A172 (cell line): ENCODE measurements at regions not wholly inside any gene's neighbourhood (a gene's known extent, or its start where the extent isn't known, plus 50 kb on each side); places are given as distances from the start of the nearest gene placed in this dataset.

Source experiments
- DNase-seq: peaks from one replicate; pipeline ENCODE4 v3.0.0-alpha.2; 2015; ENCODE audit warnings: low spot score

DNA sequence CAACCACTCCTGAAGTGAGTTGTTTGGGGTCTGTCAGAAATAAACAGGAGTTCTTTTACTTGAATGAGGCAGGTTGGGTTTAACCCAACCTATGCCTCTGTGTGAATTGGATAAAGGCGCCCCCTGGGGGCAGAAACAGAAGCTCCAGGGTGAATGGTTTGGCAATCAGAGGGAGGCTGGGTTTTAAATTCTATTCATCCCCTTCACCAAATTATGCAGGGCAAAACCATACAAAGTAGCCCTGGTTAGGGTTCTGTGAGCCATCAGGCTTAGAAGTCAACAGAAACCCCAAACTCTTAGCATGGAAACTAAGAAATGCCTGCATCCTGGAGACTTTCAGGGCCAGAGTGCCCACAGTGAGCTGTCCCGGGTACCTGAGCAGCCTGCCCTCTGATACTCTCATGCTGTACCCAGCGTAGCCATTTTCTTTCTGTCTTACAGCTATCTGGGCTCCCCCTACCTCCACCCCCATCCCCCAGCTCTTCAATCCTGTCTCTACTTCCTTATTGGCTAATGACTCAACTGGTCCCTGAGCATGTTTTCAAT, 241.5 kb downstream of the ICOS start:
- DNase-seq, result no peak

DNA sequence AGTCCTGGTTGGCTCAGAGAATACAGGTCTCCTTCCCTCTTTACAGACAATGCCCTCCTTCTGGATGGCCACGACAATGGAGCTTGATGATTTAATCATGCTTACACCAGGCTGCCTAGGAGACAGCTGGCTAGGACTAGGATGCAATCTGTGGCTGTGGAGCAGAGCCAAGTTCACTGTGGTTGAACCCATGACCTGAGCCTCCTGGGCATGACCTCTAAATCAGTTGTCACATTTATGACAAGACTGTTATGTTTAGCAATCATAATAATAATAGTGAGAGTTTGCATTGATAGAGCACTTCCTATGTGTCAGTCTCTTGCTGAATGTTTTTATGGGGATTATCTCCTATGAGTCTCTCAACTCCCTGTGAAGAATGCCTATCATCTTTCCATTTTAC, 244.1 kb downstream of the ICOS start:
- DNase-seq, result no peak

DNA sequence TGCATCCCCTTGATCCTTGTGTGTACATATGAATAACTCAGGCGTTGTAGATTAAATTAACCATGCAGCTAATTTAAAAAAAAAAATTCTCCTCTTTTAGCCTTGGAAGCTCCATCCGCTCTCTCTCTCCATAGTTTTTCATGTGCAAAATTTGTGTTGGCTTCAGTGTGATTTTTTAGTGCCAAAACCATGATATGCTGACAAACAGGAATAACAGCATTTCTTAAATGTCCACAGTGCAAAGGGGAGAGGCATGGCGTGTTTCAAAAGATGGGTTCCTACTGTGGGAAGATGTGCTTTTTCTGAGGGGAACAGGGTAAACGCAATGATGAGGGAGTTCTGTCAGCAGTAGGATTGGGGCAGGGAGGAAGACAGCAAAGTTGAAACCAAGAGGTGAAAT, 247.0 kb downstream of the ICOS start:
- DNase-seq, result no peak

DNA sequence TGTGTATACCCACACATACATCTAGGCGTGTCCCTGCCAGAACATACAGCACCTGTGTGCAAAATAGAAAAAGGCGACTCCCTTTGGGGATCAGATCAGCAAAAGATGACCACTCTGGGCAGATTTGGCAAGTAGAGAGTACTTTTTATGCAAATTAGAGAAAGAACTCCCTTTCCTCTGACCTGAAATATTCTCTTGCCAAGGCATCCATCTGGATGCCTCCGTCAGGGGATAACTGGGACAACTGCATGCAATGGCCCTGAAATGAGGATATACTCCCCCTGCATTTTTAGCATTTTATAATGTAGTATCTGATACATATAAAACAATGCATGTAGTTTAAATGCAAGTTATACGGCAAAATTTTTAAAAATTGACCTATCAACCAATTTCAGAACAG, 247.7 kb downstream of the ICOS start:
- no peak for DNase-seq

DNA sequence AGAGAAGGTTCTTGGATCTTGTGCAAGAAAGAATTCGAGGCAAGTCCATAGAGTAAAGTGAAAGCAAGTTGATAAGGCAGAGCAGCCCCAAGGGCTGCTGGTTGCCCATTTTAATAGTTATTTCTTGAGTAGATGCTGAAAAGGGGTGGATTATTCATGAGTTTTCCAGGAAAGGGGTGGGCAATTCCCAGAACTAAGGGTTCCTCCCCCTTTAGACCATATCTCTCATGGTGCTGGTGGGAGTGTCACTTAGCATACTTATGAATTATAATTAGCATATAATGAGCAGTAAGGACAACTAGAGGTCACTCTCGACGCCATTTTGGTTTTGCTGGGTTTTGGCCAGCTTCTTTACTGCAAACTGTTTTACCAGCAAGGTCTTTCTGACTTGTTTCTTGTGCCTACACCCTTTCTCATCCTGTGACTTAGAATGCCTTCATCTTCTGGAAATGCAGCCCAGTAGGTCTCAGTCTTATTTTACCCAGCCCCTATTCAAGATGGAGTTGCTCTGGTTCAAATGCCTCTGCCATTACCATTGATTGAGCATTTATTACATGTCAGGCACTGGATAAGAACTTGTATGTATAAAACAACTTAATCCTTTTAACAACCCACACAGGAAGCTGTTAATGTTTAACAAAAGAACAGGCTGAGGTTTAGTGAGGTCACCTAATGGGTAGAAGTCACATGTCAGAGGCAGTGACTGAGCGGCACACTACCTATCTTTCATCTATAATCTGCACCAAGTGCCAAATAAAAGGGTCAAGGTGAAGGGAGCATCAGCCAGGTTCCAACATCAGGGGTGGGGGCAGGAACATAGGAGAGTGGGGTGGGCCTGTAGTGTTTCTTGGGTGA, 250.9 kb downstream of the ICOS start:
- DNase-seq, result no peak

DNA sequence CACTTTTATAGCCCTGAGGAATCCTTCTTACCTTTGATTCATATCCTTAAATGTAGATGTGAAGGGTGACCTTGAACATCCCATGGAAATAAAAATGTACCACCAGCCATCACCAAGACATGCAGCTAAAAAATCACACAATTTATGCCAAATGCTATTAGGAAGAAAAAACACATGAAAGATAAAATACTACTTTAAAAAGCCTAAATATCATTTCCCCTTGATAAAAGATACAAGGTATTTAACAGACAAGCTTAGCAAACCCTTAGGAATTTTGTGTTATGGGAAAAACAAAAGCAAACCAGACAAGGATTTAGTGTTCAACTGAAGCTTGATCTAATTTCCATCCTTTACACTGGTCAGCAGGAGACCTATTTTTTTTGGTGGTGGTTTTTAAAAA, 255.0 kb downstream of the ICOS start:
- DNase-seq, result no peak

DNA sequence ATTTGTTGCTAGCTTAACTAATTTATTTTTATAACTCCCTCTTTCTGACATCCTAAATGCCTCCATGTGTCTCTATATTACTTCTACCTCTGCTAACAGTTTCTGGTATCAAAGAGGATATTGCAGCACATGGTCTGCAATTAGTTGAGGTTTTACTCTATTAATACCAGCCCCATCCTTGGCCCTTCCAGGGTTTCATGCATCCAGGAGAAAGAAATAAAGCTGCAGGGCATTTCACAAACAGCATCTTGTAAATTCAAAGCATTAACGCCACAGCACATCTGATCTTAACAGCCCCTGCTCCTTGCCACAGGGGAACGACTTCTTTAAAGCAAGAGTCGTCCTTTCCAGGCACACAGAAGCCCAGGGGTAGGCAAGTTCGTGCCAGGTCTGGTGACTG, 258.9 kb downstream of the ICOS start:
- DNase-seq, result no peak

DNA sequence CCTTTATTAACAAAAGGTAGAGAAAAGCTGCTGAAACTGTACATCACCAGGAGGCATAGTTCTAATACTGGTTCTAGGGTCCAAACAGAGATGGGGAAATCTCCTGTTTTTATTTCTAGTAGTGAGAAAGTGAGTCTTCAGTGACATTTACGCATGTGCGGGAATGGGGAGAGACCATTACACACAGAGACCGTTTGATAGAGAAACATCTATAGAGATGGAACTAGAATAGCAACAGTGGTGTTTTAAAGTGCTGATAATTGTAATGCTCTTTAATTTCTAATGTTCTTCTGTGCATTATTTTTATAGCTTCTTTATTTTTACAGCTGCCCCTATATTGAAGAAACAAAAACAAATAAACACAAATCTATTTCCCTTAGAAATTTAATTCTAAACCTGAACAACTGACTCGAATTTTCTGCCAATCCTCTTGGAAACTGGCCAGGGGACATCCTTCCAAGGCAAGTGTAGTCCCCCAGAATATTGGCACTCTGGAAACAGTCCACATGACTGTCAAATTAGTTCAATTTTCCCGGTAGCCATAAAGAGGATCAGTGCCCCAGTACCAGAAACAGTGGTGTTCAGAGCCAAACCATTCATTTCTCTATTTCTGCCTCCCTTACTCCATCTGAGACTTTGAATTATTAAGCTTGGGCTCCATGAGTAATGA, 260.9 kb downstream of the ICOS start:
- DNase-seq, result no peak

DNA sequence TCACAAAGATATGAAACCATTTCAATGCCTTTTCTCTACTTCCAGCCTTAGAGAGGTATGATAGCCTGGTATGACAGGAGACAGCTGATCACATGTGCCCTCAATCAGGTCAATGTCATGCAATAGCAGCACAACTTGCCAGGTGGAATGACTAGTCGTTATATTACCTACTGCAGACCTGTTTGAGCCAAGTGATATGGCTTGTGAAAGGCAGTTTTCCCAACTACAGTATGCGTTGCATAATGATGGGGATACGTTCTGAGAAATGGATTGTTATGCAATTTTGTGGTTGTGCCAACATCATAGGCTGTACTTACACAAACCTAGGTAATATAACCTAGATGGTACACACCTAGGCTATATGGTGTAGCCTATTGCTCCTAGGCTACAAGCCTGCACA, 262.8 kb downstream of the ICOS start:
- DNase-seq, result no peak

DNA sequence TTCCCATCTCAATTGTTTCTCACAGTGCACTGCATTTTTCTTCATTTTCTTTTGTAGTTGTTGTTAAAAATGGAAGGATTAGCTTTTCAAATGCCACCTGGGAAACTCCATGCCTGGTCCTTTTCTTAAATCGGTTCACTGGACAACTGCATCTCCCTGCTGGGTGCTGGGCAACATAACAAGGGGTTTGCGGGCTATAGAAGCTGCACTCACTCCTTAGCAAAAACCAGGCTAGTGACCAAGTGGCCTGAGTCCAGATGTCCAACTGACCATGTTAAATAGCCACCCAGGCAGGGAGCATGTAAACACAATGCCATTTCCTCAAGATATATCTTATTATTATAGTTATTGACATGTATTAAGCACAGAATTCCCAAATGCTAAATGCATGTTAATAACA, 264.9 kb downstream of the ICOS start:
- no peak for DNase-seq

DNA sequence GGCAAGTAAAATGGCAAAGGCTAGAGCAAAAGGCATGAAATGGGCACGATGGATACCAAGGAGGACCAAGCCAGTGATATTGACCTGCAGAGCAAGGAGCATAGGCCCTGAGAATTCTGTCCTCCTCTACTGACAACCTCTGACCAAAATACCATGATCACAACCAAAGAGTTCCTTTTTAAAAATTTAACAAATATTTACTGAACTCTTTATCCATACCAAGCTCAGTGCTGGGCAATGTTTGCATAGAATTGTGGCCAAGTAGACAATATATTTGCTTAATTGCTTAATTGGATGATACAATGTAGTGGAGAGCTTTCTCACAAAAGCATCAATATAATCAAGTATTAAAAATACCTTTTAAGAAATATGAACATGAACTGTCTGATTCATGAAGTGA, 265.7 kb downstream of the ICOS start:
- no peak for DNase-seq

DNA sequence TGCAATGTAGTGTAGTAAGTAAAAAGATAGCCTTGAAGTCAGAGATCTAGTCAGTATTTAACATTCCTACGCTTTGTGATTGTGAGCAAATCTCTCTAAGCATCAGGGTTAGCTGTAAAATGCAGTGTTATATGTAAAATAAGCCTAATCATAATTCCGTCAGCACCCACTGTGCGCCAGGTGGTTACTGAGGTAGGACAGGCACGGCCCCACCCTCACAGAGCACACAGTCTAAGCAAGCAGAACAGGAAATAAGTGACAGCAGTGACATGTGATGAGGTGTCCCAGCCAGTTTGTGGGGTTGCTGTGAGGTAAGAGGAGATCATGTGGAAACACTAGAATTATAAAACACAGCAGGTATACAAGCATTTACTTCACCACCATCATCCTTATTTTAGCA, 267.1 kb downstream of the ICOS start:
- no peak for DNase-seq

DNA sequence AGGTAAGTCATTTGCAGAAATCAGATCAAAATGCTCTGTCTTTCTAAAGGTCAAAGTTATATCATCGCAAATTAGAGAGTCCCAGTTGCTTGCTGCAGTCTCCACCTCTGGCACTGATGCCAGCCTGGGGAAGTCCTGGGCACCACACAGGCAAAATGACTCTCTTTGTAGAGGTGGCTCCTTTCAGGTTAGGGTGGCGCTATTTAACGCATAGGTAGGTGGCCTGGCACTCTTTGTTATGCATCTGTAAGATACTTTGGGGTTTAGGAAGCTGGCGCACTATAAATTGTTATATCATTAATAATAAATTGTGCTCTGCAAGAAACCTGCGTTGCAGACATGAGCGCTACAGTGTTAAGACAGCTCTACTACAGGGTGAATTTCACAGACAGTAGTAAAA, 268.5 kb downstream of the ICOS start:
- DNase-seq, result no peak

DNA sequence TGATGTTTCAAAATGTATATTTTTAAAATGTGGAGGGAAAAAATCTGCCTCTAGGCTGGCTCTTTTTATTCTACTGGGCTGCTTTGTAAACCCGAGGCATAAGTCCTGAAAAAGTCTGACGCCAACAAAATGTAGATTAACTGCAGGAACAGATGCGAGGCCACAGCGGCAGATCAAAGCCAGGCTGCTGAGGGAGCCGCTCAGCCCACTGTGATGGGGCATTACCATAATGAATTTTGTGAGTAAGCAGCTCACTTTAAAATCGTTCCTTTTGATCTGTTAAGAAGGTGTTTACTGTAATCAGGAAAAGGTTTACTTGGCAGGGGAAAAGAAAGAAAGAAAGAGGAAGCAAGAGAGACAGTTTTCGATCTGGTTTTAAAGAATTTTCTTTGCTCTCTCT, 269.0 kb downstream of the ICOS start:
- DNase-seq, result no peak

DNA sequence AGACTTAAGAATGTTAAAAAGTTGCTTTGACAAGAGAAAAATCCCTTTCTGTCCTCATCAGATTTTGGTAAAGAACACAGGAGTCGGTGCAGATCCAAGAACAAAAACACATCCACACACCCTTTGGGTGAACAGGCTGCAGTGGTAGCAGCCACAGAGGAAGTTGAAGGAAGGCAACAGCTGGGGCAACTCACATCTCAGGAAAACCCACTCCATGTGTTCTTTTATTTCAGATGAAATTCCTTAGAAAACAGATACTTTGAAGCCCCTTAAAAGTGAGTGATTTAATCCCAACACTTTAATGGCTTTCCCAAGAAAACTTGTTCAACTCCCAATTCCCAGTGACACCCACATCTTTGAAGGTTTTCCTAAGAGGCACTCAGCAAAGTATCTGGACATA, 271.3 kb downstream of the ICOS start:
- DNase-seq, result no peak

DNA sequence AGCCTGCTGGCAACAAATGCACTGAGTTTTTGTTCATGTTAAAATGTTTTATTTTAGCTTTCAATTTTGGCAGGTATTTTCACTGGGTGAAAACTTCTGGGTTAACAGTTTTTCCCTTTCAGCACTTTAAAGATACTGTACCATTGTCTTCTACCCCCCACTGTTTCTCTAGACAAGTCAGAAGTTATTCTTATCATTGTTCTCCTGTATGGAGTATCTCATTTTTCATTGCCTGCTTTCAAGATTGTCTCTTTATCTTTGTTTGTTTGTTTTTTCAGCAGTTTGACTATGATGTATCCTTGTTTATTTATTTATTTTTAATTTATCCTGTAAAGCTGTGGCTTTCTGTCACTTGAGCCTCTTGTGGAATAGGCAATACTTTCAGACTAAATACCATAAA, 277.0 kb downstream of the ICOS start:
- no peak for DNase-seq

DNA sequence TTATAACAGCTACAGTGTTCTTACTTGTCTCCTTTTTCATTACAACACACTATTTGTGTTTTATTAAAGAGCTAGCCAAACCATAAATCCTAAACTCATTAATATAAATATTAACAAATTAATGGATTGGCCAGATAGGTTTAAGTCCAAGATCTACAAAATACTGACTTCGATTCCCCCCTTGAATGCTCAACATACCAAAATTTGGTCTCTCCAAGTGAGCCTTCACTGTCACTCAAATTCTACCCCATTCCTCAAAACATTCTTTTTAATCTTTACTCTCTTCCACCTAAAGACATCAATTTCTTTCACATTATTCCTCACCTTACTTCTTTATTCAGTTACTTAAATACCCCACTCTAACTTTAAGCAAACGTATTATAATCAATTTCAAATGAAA, 281.5 kb downstream of the ICOS start:
- no peak for DNase-seq

DNA sequence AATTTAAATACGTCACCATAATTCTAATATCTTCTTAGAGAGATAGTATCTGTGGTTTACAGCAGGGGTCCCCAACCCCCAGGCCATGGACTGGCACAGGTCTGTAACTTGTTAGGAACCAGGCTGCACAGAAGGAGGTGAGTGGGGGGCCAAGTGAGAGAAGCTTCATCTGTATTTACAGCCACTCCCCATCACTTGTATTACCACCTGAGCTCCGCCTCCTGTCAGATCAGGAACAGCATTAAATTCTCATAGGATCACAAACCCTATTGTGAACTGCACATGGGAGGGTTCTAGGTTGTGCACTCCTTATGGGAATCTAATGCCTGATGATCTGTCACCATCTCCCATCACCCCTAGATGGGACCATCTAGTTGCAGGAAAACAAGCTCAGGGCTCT, 282.6 kb downstream of the ICOS start:
- DNase-seq, result no peak

DNA sequence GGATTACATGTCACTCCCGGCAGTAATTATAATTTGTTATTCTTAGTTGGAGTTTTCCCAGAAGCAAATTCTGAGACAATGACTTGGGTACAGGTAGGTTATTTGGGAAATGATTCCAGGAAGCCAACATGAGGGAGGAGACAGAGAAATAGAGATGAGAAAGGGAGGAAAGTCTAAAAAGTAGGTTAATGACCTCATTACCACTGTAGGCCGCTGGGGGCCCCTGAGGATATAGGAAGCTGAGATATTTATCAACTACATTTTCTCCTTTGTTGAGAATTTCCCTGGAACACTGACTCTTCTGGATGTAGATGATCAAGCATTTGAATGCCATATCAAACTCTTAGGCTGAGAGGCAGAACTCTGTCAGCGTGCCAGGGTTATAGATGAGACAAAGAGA, 284.3 kb downstream of the ICOS start:
- DNase-seq, result no peak

DNA sequence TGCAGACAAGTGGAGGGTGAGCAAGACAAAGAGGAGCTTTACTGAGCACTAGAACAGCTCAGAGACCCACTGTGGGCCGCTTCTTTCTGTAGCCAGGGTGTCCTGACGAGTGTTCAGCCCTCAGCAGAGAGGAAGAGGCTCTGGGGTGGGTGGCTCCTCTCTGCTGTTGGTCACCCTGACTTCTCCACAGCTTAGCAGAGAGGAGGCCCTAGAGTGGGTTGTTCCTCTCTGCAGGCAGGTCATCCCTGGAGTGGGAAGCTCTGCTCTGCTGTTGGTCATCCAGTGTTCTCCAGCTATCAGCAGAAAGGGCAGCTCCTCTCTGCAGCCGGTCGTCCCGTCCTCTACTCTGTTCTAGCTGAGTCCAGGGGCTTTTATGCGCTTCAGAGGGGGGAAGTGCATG, 286.5 kb downstream of the ICOS start:
- no peak for DNase-seq

DNA sequence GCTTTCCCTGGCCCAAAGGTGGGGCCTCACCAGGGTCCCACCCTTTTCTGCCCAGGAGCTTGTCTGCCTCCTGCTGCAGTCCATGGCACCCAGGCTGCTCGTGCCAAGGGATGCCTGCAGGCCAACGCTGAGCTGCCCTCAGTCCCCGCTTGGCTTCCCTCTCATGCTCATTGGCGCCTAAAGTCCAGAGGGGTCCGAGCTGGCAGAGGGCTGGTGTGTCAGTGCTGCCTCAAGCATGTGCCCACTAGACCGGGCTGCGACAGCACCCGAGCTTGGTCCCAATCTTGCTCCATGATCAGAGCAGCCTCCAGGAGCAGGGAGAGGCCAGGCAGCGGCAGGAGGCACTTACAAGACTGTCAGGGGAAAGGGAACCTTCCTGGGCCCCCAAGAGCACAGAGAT, 287.0 kb downstream of the ICOS start:
- no peak for DNase-seq

DNA sequence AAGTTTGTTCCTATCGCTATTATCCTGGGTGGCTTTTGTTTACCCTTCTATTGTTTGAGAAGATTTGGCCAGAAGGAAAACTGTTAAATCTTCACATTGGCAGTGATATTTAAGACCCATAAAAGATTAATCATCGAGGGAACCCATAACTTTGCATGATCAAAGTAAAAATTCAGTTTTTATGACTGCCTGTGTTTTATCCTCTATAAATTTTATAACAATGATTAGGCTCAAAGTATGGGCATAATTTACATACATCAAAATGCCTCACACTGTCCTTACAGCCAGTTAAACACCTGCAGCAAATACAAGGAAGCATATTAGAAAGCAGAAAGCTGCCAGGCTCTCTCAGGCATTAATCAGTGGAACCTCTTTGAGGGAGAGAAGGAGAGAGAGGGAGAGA, 289.1 kb downstream of the ICOS start:
- DNase-seq, result no peak

DNA sequence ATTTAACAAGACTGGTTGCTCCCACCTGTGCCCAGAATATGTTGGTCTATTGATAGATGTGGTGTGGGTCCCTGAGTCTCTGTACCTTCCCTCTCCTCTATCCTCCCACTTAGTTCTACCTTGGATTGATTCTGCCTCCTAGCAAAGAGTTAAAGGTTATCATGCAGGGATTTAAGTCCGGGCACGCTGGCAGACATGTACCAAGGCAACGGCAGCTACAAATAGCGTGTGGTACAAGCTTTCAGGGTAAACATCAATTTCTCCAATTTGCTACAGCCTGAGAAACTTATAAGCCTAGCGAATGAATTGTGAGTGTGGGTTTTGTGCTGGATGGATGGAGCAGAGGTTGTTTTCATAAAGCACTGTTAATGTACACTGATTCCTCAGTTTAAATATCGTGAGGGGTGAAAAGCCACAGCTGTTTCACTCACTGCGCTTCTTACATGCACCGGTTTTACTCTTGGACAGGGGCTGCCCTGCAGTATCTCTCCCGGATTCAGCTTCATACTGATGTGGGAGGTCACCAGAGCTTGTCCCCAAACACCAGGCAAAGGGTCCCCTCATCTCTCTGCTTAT, 289.8 kb downstream of the ICOS start:
- no peak for DNase-seq
